ENCODE measurements at regions not wholly inside any gene's neighbourhood (a gene's known extent, or its start where the extent isn't known, plus 50 kb on each side); places are given as distances from the start of the nearest gene placed in this dataset.
"Not testable (repeated sequence)": the region's sequence is repeated elsewhere in the genome, so short reads cannot be mapped to it uniquely, and the experiment has no call there.

DNA sequence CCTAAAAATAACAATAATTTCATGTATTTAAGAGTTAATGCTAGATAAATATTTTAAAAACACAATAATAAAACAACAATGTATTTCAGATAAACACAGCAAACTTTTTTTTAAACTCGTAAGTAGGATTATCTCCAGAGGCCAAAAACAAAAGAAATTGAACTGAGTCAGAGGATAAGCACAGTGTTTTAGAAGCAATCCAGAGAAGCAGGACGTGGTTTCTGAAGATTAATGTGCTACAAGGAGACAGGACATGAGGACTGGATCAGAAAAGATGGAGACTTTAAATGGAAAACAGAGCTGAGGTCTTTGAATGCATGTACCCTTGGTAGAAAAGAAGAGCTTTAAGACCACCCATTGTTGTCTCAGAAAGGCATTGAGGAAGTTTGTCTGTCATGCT is 491.2 kb upstream of the TLE4 start:
- no peak for DNase-seq (ENCODE audit: low read depth)

DNA sequence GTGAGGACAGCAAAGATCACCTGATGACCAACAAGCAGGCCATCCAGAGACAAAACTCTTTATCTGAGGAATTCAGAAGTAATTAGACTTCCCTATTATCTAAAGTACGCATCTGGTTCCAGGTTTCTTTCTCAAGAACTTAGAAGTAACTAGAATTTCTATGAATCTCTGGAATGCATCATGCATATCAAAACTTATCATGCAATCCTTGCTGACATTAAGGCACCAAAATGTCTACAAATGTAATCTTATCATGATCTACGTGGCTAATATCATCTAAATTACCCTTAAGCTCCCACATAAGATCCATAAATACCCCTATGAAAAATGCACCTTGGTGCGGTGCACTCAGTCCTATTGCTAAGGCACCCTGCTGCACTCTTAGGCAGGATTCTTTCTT is 488.1 kb upstream of the TLE4 start:
- no peak for DNase-seq (ENCODE audit: low read depth)

DNA sequence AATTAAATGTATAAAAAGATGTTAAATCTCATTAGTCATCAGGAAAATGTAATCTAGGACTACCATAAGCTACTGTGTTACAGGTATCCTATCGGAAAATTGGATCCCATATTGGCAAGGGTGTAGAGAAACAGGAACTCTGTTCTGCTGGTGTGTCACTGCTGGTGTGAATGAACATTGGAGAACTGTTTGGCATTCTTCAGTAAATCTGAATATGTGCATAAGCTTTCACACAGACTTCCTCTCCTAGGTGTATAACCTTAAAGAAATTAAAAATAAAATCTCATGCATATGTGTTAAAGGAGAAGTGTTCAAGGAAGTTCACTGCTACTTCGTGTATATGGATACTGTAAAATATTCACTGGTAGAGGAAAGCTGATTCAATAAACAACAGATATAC is 484.6 kb upstream of the TLE4 start:
- DNase-seq (ENCODE audit: low read depth) = no peak

DNA sequence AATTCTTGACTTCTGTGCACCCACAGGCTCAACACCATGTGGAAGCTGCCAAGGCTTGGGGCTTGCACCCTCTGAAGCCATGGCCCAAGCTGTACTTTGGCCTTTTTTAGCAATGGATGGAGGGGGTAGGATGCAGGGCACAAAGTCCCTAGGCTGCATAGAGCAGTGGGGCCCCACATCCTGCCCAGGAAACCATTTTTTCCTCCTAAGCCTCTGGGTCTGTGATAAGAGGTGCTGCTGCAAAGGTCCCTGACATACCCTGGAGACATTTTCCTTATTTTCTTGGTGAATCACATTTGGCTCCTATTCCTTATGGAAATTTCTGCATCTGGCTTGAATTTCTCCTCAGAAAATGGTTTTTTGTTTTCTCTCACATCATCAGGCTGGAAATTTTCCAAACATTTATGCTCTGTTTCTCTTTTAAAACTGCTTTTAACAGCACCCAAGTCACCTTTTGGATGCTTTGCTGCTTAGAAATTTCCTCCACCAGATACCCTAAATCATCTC is 482.7 kb upstream of the TLE4 start:
- no peak for DNase-seq (ENCODE audit: low read depth)

DNA sequence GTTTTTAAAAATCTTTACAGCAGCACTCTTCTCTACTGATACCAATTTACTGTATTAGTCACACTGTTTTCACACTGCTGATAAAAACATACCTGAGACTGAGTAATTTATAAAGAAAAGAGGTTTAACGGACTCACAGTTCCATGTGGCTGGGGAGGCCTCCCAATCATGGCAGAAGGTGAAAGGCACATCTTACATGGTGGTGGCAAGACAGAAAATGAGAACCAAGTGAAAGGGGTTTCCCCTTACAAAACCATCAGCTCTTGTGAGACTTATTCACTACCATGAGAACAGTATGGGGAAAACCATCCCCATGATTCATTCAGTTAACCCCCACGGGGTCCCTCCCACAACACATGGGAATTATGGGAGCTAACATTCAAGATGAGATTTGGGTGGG is 481.9 kb upstream of the TLE4 start:
- not testable (repeated sequence) for DNase-seq (ENCODE audit: low read depth)

DNA sequence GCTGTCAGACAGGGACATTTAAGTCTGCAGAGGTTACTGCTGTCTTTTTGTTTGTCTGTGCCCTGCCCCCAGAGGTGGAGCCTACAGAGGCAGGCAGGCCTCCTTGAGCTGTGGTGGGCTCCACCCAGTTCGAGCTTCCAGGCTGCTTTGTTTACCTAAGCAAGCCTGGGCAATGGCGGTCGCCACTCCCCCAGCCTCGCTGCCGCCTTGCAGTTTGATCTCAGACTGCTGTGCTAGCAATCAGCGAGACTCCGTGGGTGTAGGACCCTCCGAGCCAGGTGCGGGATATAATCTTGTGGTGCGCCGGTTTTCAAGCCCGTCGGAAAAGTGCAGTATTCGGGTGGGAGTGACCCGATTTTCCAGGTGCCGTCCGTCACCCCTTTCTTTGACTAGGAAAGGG is 468.5 kb upstream of the TLE4 start:
- not testable (repeated sequence) for DNase-seq (ENCODE audit: low read depth)

DNA sequence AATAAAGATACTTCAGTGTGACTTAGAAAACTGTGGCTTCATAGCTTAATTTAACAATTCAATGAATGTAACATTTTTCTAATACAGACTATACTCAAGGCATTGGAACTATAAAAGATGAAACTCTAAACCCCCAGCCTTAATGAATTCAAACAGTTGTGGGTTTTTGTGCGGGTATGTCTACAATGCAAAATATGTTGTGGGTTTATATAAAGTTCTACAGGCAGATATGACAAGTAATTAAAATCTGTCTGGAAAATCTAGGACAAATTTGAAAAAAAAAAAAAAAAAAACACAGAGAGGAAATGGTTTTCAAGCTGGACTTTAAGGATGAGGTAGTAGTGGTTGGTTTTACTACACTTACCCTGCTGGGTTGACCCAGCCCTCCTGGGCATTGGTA is 467.5 kb upstream of the TLE4 start:
- DNase-seq (ENCODE audit: low read depth) = no peak

DNA sequence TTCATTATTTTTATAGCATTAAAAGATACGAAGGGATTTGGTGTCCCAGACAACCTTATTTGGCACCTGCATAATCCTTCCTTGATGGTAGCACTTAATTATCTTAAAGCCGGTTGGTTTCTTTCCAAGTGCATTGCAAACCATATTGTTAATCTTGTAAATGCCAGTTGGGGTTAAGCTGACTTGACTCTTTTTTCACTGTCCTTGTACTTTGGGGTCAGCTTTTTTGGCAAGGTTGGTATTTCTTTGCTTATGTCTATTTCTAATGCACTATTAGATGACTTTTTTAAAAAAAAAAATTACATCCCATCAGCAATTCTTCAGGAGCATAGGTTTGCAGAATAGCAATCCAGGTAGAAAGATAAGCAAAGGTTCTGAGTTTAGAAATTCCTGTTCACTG is 466.8 kb upstream of the TLE4 start:
- no peak for DNase-seq (ENCODE audit: low read depth)

DNA sequence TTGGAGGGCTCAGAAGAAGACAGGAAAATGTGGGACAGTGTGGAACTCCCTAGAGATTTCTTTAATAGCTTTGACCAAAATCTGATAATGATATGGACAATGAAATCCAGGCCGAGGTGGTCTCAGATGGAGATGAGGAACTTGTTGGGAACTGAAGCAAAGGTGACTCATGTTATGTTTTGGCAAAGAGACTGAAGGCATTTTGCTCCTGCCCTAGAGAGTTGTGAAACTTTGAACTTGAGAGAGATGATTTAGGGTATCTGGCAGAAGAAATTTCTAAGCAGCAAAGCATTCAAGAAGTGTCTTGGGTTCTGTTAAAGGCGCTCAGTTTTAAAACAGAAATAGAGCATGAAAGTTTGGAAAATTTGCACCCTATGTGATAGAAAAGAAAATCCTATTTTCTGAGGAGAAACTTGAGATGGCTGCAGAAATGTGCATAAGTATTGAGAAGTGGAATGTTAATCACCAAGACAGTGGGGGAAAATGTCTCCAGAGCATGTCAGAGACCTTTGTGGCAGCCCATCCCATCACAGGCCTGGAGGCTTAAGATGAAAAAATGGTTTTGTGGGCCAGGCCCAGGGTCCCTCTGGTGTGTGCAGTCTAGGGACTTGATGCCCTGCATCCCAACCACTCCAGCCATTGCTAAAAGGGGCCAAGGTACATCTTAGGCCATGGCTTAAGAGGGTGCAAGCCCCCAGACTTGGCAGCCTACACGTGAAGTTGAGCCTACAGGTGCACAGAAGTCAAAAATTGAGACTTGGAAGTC is 463.7 kb upstream of the TLE4 start:
- no peak for DNase-seq (ENCODE audit: low read depth)

DNA sequence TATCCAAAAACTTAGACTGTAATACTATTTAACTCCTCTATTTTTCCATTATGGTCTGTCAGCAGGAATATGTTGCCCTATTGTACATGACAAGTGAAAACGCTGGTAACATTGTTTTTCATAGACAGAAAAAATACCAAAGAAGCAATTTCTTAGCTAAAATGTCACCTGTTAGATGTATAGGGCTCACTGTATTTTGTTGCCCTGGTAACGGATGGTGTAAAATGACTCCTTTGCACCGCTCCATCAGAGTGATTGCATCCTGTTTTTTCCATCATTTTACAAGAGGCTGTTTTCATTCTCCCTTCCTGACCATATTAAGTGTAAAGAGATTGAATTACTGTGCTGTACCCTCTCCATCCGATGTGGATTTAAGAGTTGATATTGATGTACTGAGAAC is 460.1 kb upstream of the TLE4 start:
- DNase-seq (ENCODE audit: low read depth) = no peak

DNA sequence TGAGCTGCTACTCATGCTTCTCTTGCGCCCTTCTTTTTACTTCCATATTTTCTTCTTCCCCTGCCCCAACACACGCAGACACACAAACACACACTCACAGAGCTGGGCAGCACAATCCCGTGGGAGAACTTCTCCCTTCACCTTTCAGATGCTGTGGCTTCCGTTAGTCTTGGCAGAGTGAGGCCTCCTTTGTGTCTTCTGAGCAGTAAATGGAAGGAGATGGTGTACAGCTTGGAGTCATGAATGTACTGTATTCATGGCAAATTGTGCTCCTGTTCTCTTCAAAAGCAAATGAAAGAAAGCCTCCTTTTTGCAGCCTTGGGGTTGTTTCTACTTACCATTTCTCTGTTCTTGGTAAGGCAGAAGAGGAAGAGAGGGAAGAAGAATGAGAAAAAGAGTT is 456.6 kb upstream of the TLE4 start:
- DNase-seq (ENCODE audit: low read depth) = no peak

DNA sequence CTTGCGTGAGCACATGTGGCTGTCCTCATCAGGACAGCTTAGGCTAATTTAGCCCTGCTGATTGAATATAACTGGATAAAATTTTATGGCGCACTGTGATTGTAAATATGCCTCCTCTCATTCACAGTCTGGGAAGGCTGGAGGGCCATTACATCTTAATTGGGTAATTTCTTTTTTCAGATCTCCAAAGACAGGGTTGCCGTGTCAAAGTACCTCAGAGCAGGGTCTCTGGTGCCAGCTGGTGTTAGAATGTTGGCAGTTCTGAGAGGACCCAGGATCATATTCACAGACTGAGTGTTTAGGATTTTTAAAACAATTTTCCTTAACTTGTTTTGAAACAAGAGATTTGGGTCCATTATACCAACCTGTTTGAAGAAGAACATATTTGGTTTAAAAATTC is 455.7 kb upstream of the TLE4 start:
- DNase-seq (ENCODE audit: low read depth) = no peak

DNA sequence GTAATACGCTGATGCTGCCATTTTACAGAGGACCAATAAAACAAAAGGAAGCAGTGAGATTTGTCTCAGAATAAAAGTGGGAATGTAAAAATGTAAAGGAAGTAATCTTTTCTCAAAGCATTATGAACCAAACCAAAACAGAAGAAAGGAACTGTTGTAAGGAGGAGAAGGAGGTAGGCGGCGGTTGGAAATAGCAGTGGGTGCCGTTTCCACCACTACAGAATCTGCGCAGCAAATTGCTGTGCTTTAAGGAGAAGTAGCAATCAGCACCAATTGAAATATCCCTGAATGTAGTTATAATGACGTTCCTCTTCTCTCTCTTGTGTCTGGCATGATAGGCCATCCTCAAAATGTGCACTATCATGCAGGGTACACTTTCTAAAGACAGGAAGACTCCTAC is 455.1 kb upstream of the TLE4 start:
- DNase-seq (ENCODE audit: low read depth) = no peak

DNA sequence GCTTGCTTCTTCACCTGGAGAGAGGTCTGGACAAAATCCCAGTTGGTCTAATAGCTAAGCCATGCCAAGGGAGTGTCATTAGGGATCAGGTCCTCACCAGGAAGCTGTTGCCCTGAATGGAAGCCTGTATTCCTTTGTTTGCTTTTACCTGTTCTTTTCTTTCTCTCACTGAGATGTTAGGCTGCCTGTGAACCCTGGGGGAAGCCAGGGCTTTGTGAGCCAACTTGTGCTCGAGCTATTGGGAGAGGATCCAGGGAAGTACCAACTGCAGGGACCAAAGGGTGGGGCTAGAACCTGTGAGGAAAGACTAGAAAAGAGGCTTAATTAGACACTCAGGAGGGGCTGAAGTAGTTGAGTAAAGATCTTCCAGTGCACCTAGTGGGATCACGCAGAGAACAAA is 451.2 kb upstream of the TLE4 start:
- no peak for DNase-seq (ENCODE audit: low read depth)

DNA sequence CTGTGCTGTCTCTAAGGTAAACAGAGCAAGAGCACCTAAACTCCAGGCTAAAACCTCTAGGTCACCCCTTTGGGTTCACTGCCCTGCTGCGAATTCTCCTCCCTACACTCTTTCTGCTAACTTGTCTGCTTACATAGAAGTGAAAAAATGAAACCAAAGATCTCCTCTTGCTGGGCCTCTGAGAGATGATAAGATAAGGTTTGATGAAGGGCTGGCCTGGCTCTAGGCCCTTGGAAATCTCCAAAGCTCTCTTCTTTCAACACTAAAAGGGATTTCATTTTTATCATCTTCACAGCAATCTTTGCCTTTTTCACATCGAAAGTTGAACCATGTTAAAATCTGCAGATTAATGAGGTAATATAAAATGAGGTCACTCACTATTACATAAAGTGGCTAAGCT is 450.8 kb upstream of the TLE4 start:
- no peak for DNase-seq (ENCODE audit: low read depth)

DNA sequence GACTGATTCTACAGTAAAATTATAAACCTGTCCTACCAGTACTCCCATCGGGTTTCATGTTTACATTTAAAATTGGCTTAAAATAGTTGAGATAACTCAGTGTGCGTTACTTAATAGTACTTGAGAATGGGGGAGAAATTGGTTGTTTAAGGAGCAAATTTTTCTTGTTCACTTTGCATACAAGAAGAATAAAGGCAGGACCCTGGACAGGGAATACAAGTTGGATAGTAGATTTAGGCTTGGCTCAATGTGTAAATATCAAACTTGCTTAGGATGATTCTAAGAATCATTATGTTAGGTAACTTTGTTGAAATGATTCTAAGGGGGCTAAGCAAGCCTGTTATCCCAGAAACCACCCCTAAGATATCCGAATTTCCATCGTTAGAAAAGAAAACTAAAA is 448.4 kb upstream of the TLE4 start:
- no peak for DNase-seq (ENCODE audit: low read depth)

DNA sequence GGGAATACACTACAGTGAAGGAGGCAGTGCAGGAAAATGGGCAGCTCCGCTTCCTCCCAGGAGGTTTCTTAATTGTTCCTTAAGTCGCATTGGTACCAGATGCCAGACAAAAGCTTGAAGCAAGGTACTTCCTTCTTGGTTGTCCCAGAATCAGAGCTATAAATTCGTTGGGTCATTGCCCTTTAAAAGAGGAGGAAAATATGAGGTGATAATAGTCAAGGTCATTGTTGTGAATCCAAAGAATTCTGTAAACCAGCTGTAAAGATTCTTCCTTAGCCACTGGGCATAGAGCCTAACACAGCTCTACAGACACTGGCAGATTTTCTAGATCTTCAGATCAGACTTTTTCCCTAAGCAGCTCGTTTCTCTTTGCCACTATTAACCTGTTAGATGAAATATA is 444.1 kb upstream of the TLE4 start:
- DNase-seq (ENCODE audit: low read depth) = no peak

DNA sequence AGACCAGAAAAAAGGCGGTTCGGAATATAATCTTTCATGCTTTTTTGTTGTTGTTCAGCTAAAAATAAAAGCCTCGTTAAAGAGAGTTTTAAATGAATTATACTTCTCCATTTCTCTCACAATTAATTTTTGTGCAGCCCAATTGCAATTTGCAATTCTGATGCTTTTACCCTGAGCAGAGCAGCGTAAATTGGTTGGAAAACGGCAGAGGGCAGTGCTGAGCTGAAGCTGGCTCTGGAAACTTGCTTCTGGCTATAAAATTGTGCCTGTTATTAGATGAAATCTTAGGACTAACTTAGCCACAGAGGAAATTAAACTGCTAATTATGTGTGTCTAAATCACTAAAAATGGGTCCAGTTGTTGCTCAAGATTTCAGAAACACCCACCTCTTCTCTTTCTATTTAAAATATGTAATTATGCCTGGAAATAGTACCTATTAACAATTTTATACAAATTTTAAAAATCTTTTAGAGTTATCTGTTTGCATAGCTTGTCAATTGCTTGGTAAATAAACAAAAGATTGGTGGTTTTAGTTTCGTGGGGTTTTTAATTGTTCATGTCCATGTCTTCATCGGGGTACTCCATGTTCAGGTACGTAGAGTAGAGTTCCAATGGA is 441.8 kb upstream of the TLE4 start:
- DNase-seq (ENCODE audit: low read depth) = no peak

DNA sequence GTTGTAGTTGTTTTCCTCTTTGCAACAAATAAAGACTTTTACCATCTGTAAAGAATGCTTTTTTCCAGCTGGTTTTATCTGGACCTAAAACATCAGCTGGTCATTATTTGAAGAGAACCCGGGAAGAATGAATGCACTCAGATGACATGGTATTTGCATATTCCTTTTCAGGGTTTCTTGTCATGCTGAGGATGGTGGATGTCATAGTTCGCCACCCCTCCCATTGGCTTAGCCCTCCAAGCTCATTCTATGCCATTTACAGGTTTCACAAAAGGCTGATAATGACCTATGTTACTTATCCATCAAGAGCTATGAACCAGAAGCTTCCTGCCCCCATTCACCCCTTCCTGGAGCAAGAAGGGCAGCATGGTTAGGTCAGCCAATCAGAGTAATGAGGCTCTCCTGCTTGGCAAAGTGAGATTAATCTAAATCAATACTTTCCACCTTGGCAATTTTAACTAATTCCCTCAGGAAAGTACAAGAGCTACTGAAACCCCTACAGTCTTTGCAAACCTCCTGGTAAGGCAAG is 440.5 kb upstream of the TLE4 start:
- no peak for DNase-seq (ENCODE audit: low read depth)

DNA sequence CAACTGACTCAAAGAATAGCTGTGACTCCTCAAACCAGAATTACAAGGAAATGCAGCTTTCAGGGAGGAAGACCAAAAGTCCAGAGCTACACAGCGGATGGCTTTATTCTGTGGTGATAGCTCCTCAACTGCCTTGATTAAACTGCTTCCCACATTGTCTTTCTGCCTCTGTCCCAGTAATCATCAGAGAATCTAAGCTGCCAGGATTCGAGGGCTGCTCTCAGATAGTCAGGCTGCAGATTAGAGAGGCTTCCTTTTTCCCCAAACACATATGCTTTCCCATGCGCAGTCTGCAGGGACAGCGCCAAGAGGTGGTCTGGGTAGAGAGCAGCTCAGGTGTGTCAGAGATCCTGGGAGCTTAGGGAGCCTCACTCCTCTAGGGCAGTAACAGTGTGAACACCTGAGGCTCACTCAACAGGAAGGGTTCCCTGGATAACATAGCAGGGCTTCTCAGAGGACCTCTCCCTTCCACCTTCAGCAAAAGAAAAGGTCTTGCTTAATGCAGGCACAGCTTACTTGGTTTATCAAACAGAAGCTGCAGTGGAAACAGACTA is 439.9 kb upstream of the TLE4 start:
- no peak for DNase-seq (ENCODE audit: low read depth)

DNA sequence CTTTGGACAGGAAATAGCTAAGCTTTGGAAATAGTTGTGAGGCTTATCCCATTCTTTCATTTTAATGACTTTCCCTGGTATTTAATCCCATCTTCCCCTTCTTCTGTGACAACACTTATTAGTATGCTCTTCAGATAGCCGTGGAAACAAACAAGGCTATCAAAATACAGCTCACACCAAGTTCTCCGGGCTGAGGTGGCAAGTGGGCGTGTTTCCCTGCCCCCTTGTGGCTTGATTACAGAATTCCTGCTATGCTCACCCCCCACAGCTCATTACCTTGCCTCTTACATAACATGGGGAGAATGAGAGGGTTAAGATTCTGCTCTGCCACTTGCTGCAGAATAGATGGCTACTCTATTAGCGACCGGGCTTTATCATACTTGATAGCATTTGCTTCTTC is 437.1 kb upstream of the TLE4 start:
- DNase-seq (ENCODE audit: low read depth) = no peak

DNA sequence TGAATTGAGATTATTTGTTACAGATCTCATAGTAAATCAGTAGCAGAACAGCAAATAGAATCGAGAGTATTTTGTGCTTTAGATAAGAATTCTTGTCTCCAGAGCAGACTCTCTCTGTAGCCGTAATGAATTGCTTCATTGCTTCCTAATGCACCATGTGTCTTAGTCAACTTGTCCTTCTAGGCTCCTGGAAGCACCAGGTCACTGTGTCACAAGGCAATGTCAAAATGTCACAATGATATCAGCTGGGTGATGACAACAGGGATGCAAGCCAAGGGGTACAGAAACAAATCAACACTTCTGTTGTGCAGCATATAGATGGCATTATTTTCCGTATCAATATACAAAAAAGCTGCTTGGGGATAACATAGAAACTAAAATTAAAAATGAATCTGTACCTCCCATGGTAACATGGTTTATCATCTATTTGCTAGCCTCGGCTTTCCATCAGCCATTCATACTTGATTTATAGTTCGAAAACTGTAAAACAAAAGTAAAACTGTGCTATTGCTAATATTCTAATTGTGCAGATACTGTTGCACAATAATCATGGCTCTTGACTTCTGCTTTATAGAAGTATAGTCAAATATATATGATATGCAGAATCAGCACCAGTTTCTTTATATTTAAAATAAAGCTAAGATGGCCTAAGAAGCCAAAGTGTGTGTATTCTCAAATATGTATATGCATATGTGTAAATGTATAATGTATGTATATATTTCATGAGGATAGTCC is 435.9 kb upstream of the TLE4 start:
- DNase-seq (ENCODE audit: low read depth) = no peak

DNA sequence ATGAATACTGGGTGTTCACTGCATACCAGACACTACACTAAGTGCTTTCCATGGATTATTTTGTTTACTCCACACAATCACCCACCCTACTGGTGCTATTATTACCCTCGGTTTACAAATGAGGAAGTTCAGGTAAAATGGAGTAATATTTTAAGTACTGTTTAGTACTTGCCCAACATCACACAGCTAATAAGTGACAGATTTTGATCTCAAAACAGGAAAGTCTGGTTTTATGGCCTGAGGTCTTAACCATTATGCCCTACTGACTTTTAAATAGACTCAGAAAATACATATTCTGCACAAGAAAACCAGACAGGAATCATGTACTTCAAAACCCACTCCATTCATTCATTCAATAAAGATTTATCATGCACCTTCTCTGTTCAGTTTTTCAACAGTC is 431.0 kb upstream of the TLE4 start:
- no peak for DNase-seq (ENCODE audit: low read depth)
